Breast epithelium (tissue), 3 donors: ENCODE measurements at regions not wholly inside any gene's neighbourhood (a gene's known extent, or its start where the extent isn't known, plus 50 kb on each side); places are given as distances from the start of the nearest gene placed in this dataset.

ENCODE experiments used
- CTCF ChIP-seq, 3 donors: fragments of 450-650 bp; IDR thresholded peaks; one replicate each; pipeline ENCODE4 v1.5.1; 2016 to 2017; ENCODE audit warnings: antibody characterized with exemption in 3 of 3, mild to moderate bottlenecking in 3 of 3, moderate library complexity in 3 of 3
- POLR2AphosphoS5 ChIP-seq, 3 donors: sonication (generic); formaldehyde crosslinking; IDR thresholded peaks; one replicate each; pipeline ENCODE4 v1.6.1; 2017; ENCODE audit warnings: antibody characterized with exemption in 3 of 3

GRCh38 chr2:51304311-51304710 is 272.4 kb upstream of the NRXN1 start:
- TF ChIP-seq POLR2AphosphoS5 (IDR thresholded peaks at IDR 0.05), result no peak
- no peak for TF ChIP-seq CTCF (IDR thresholded peaks at IDR 0.05)
